Naive thymus-derived CD4-positive, alpha-beta T cell (primary cell): ENCODE measurements at regions not wholly inside any gene's neighbourhood (a gene's known extent, or its start where the extent isn't known, plus 50 kb on each side); places are given as distances from the start of the nearest gene placed in this dataset.

Experiments
- ATAC-seq: fragments of 150-1000 bp; cut with Tn5 transposase; 2 replicates; pipeline ENCODE4 v1.10.0; 2021; ENCODE audit warnings: mild to moderate bottlenecking, moderate library complexity
- CTCF ChIA-PET: fragments of 350-600 bp; sonication (Branson Sonifier 250); formaldehyde crosslinking; loops from one replicate; lab custom pipeline; 2021; ENCODE audit warnings: antibody characterized with exemption; lab: Charles Lee
- POLR2A ChIA-PET: fragments of 350-600 bp; sonication (Branson Sonifier 250); formaldehyde crosslinking; loops from one replicate; lab custom pipeline; 2021; ENCODE audit warnings: antibody characterized with exemption, inconsistent platforms; lab: Charles Lee
- DNase-seq, 9 donors: peaks; one replicate each; pipeline versions ENCODE4 v3.0.0 to v3.0.0-alpha.2; 2020 to 2022; ENCODE audit warnings: mixed read lengths in 1 of 9
- H3K27ac ChIP-seq: one replicate; pipeline ENCODE4 v1.7.0; 2013; ENCODE audit warnings: mild to moderate bottlenecking, low read depth, low read length, moderate library complexity
- H3K27me3 ChIP-seq, 2 donors: one replicate each; pipeline ENCODE4 v1.7.0; 2013; ENCODE audit warnings: low read length in 2 of 2, mild to moderate bottlenecking in 2 of 2, moderate library complexity in 2 of 2; ENCODE audit not compliant: control insufficient read depth in 2 of 2, insufficient read depth in 2 of 2
- H3K36me3 ChIP-seq, 3 experiments: 1 replicate in 2 of 3; 2 replicates in 1 of 3; pipeline ENCODE4 v1.7.0; 2013; ENCODE audit warnings: low read length in 3 of 3, mild to moderate bottlenecking in 3 of 3, moderate library complexity in 1 of 3; ENCODE audit not compliant: insufficient read depth in 3 of 3, control insufficient read depth in 2 of 3
- H3K4me1 ChIP-seq, 2 donors: one replicate each; pipeline ENCODE4 v1.7.0; 2013; ENCODE audit warnings: low read length in 2 of 2, mild to moderate bottlenecking in 2 of 2, moderate library complexity in 1 of 2; ENCODE audit not compliant: control insufficient read depth in 2 of 2, insufficient read depth in 2 of 2
- H3K4me3 ChIP-seq: 2 replicates; pipeline ENCODE4 v1.7.0; 2013; ENCODE audit warnings: mild to moderate bottlenecking, low read length
- H3K9me3 ChIP-seq, 3 experiments: 1 replicate in 2 of 3; 2 replicates in 1 of 3; pipeline ENCODE4 v1.7.0; 2013; ENCODE audit warnings: low read length in 3 of 3; ENCODE audit not compliant: control insufficient read depth in 2 of 3
- H3K27ac Mint-ChIP-seq, 9 donors: one replicate each; pipeline ENCODE4 v1.8.0; 2020 to 2022; ENCODE audit warnings: mixed read lengths in 9 of 9, mild to moderate bottlenecking in 8 of 9, moderate library complexity in 5 of 9, inconsistent platforms in 2 of 9
- H3K27me3 Mint-ChIP-seq, 5 donors: one replicate each; pipeline ENCODE4 v1.8.0; 2021 to 2022; ENCODE audit warnings: mixed read lengths in 5 of 5, mild to moderate bottlenecking in 1 of 5
- H3K36me3 Mint-ChIP-seq, 5 donors: one replicate each; pipeline ENCODE4 v1.8.0; 2020 to 2022; ENCODE audit warnings: mixed read lengths in 5 of 5, mild to moderate bottlenecking in 3 of 5, inconsistent platforms in 1 of 5
- H3K4me1 Mint-ChIP-seq, 7 donors: one replicate each; pipeline ENCODE4 v1.8.0; 2020 to 2022; ENCODE audit warnings: mixed read lengths in 7 of 7, mild to moderate bottlenecking in 3 of 7, inconsistent platforms in 1 of 7
- H3K4me3 Mint-ChIP-seq, 10 donors: one replicate each; pipeline ENCODE4 v1.8.0; 2020 to 2022; ENCODE audit warnings: mild to moderate bottlenecking in 10 of 10, mixed read lengths in 10 of 10, moderate library complexity in 6 of 10, inconsistent platforms in 2 of 10
- H3K9me3 Mint-ChIP-seq, 11 donors: one replicate each; pipeline ENCODE4 v1.8.0; 2020 to 2022; ENCODE audit warnings: mixed read lengths in 11 of 11, mild to moderate bottlenecking in 4 of 11, inconsistent platforms in 1 of 11, moderate library complexity in 1 of 11
- intact Hi-C, 2 donors: fragments of 100-400 bp; cut with micrococcal nuclease; formaldehyde crosslinking; loops; one replicate each; pipeline ENCODE4 v1.15.1; 2023

DNA sequence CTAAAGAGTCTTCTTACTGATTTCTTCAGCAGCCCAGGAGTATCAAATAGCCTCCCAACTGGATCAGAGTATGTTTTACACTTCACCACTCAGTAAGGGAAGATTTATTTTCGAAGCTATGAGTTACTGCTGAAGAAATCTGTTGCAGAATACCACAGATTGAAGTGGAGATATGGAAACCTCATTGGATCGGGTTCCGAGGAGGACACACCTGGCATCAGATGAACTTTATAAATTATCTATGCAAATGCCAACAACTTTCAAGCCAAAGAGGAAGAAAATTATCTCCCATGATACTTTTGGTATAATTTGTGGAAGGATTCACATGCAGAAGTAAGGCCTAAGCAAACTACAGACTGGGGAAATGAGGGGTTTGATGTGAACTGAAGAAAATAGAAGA is 515.9 kb upstream of the NDST4 start:
- Histone ChIP-seq H3K4me1 (no peaks in the 10 kb centered on the region), H3K36me3 (no peaks in the 10 kb centered on the region), H3K27ac (no peak overlapping the region), H3K4me3 (no peak overlapping the region), H3K9me3 (no peaks in the 10 kb centered on the region), H3K27me3 (no peaks in the 10 kb centered on the region)
- H3K27me3 Mint-ChIP-seq = no peaks in the 10 kb centered on the region
- peaks cover 0 to under 1% (median 0%) of the 10 kb centered on the region in 11 donors for H3K9me3 Mint-ChIP-seq
- intact Hi-C loops = no loop called here
- H3K36me3 Mint-ChIP-seq = no peaks in the 10 kb centered on the region
- ATAC-seq = no peak
- peaks cover 0 to 1% (median 0%) of the 10 kb centered on the region in 7 donors for H3K4me1 Mint-ChIP-seq
- no peak overlapping the region for H3K4me3 Mint-ChIP-seq
- no peak overlapping the region for H3K27ac Mint-ChIP-seq
- POLR2A ChIA-PET = no interaction called here
- CTCF ChIA-PET = no interaction called here
- no peak for DNase-seq

DNA sequence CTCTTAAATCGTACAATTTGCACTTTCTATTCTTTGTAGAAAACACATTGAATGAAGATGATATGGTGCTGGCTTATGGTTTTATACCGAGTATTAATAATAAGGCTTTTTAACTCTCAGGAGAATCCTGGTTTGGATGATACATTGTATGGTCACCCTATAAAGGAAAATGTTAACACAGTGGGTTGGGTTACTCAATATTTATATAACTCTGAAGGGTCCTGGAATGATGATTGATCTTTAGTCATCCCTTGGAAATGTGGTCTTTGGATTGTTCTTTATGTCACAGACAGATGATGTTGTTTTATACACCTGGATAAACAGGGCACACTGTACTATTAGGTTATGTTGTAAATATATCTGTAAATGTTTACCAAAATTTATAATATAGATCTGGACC is 496.2 kb upstream of the NDST4 start:
- no peak overlapping the region for H3K27ac Mint-ChIP-seq
- no peak for DNase-seq

DNA sequence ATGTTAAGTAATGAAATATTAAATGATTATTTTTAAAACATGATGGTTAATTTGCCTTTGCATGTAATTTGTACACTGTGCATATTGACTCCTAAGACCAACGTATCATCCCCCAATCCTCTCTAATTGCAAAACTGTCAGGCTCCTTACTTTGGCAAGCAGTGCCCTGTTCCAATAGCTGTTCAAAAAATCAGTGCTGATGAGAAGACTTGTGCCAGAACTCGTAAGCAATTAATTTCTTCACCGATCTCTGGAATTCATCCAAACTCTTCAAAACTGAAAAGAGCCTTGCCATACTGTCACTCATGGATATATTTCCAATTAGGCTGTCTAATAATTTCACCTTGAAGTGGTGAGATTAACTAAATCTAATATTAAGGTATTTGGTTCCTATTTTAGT is 493.9 kb upstream of the NDST4 start:
- DNase-seq (no peak), ATAC-seq (no peak)
- Mint-ChIP-seq H3K27me3 (no peaks in the 10 kb centered on the region), H3K9me3 (peaks cover 0 to 4% (median 0%) of the 10 kb centered on the region in 11 donors), H3K27ac (no peak overlapping the region), H3K36me3 (no peaks in the 10 kb centered on the region), H3K4me1 (no peaks in the 10 kb centered on the region), H3K4me3 (no peak overlapping the region)
- ChIA-PET CTCF (no interaction called here), POLR2A (no interaction called here)
- no peaks in the 10 kb centered on the region for H3K27me3 ChIP-seq
- no peaks in the 10 kb centered on the region for H3K4me1 ChIP-seq
- H3K27ac ChIP-seq = no peak overlapping the region
- H3K9me3 ChIP-seq = no peaks in the 10 kb centered on the region
- H3K36me3 ChIP-seq = no peaks in the 10 kb centered on the region
- intact Hi-C loops = no loop called here
- no peak overlapping the region for H3K4me3 ChIP-seq

More for the DNA sequence above, 496.2 kb upstream of the NDST4 start:
- no peak overlapping the region for H3K4me3 Mint-ChIP-seq
- peaks cover 0 to 2% (median 0%) of the 10 kb centered on the region in 11 donors for H3K9me3 Mint-ChIP-seq
- no peak overlapping the region for H3K4me3 ChIP-seq
- no peak for ATAC-seq
- no peaks in the 10 kb centered on the region for H3K36me3 Mint-ChIP-seq
- no peaks in the 10 kb centered on the region for H3K36me3 ChIP-seq
- POLR2A ChIA-PET = no interaction called here
- no peak overlapping the region for H3K27ac ChIP-seq
- CTCF ChIA-PET = no interaction called here
- no peaks in the 10 kb centered on the region for H3K4me1 Mint-ChIP-seq
- H3K4me1 ChIP-seq = no peaks in the 10 kb centered on the region
- no peaks in the 10 kb centered on the region for H3K27me3 Mint-ChIP-seq
- no peaks in the 10 kb centered on the region for H3K9me3 ChIP-seq
- H3K27me3 ChIP-seq = no peaks in the 10 kb centered on the region
- intact Hi-C loops = no loop called here

DNA sequence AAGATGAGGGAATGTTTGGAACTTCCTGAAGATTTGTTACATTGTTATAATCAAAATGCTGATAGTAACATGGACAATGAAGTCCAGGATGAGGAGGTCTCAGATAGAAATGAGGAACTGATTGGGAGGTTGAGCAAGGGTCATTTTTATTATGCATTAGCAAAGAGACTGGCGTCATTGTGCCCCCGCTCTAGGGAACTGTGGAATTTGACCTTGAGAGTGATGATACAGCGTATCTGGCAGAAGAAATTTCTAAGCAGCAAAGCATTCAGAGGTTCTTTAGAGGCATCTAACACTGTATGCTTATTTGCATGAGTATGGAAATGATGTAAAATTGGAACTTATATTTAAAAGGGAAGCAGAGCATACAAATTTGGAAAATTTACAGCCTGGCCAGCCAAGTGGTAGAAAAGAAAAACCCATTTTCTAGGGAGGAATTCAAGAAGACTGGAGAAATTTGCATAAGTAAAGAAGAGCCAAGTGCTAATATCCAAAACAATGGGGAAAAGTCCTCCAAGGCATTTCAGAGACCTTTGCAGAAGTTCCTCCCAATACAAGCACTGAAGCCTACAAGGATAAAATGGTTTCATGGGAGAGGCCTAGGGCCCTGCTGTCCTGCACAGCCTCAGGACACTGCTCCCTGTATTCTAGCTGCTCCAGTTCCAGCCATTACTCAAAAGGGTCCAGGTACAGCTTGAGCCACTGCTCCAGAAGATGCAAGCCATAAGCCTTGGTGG is 483.0 kb upstream of the NDST4 start:
- H3K9me3 ChIP-seq = no peaks in the 10 kb centered on the region
- Mint-ChIP-seq H3K27me3 (no peaks in the 10 kb centered on the region), H3K4me1 (no peaks in the 10 kb centered on the region), H3K4me3 (no peak overlapping the region), H3K9me3 (peaks cover 0 to 15% (median 4%) of the 10 kb centered on the region in 11 donors), H3K36me3 (no peaks in the 10 kb centered on the region), H3K27ac (no peak overlapping the region)
- DNase-seq = no peak
- H3K36me3 ChIP-seq = no peaks in the 10 kb centered on the region
- H3K4me3 ChIP-seq = no peak overlapping the region
- intact Hi-C loops = no loop called here
- CTCF ChIA-PET = no interaction called here
- H3K27ac ChIP-seq = no peak overlapping the region
- H3K4me1 ChIP-seq = no peaks in the 10 kb centered on the region
- no peak for ATAC-seq
- POLR2A ChIA-PET = no interaction called here
- H3K27me3 ChIP-seq = no peaks in the 10 kb centered on the region

DNA sequence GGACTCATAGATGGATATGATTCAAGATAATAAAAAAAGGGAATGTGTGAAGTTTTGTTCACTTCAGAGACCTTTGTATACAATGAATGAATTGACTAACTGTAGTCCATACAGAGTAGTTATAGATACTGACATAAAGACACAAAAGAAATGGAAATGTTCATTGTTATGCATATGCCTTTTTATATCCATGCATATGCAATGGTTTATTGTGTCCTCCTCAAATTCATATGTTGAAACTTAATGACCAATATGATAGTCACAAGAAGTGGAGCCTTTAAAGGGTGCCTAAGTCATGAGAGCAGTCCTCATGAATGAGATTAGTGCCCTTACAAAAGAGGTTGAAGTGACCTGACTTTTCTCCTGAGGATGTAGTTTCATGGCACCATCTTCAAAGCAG is 467.5 kb upstream of the NDST4 start:
- ATAC-seq (no peak), DNase-seq (no peak)
- no peak overlapping the region for H3K27ac ChIP-seq
- no peaks in the 10 kb centered on the region for H3K9me3 ChIP-seq
- no peaks in the 10 kb centered on the region for H3K4me1 Mint-ChIP-seq
- ChIA-PET CTCF (no interaction called here), POLR2A (no interaction called here)
- H3K4me3 ChIP-seq = no peak overlapping the region
- H3K27me3 Mint-ChIP-seq = no peaks in the 10 kb centered on the region
- H3K9me3 Mint-ChIP-seq = peaks cover 0 to 8% (median 0%) of the 10 kb centered on the region in 11 donors
- intact Hi-C loops = no loop called here
- no peaks in the 10 kb centered on the region for H3K4me1 ChIP-seq
- H3K27me3 ChIP-seq = no peaks in the 10 kb centered on the region
- H3K27ac Mint-ChIP-seq = no peak overlapping the region
- no peaks in the 10 kb centered on the region for H3K36me3 ChIP-seq
- H3K4me3 Mint-ChIP-seq = no peak overlapping the region
- H3K36me3 Mint-ChIP-seq = no peaks in the 10 kb centered on the region

DNA sequence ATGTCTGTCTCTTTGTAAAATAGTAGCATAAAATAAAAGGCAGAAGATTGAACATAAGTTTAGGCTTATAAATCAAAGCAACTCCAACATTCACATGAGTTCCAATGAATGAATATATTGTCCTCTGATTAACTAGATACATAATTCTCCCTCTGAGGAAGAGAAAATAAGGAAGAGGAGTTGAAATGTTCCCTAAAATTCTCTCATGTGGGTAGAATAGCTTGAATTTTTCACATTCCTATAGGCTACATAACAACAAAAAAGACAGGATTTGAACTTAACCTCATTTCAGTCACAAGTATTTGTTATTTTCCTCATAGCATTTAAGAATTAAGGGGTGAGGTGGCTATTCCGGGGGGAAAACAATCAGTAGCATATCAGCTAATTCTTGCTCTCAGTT is 462.4 kb upstream of the NDST4 start:
- DNase-seq (no peak), ATAC-seq (no peak)
- H3K27ac ChIP-seq = no peak overlapping the region
- ChIA-PET POLR2A (no interaction called here), CTCF (no interaction called here)
- no peaks in the 10 kb centered on the region for H3K36me3 Mint-ChIP-seq
- H3K4me1 Mint-ChIP-seq = no peaks in the 10 kb centered on the region
- intact Hi-C loops = no loop called here
- H3K27me3 ChIP-seq = no peaks in the 10 kb centered on the region
- no peaks in the 10 kb centered on the region for H3K27me3 Mint-ChIP-seq
- no peaks in the 10 kb centered on the region for H3K4me1 ChIP-seq
- H3K36me3 ChIP-seq = no peaks in the 10 kb centered on the region
- H3K9me3 ChIP-seq = no peaks in the 10 kb centered on the region
- H3K9me3 Mint-ChIP-seq = peaks cover 0 to 23% (median 8%) of the 10 kb centered on the region in 11 donors
- no peak overlapping the region for H3K4me3 ChIP-seq
- H3K4me3 Mint-ChIP-seq = no peak overlapping the region
- H3K27ac Mint-ChIP-seq = no peak overlapping the region

DNA sequence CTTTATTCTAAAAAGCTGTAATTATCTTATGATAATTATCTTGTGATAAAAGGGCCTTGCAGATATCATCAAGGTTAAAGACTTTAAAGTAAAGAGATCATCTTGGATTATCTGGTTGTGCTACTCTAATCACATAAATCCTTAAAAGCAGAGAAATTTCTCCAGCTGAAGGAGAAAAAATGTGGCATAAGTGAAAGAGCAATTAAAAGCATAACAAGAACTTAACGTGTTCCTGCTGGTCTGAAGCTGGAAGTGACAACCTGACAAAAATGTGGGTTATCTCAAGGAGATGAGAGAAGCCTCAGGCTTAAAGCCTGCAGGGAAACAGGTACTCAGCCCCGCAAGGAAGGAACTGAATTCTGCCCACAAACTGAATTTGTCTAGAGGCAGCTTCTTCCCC is 449.1 kb upstream of the NDST4 start:
- ATAC-seq = no peak
- Mint-ChIP-seq H3K9me3 (peaks cover 0 to 10% (median 0%) of the 10 kb centered on the region in 11 donors), H3K4me3 (no peak overlapping the region), H3K27ac (no peak overlapping the region), H3K36me3 (no peaks in the 10 kb centered on the region), H3K4me1 (no peaks in the 10 kb centered on the region), H3K27me3 (no peaks in the 10 kb centered on the region)
- no peak for DNase-seq
- H3K4me3 ChIP-seq = no peak overlapping the region
- H3K27ac ChIP-seq = no peak overlapping the region
- CTCF ChIA-PET = no interaction called here
- intact Hi-C loops = no loop called here
- no peaks in the 10 kb centered on the region for H3K27me3 ChIP-seq
- no peaks in the 10 kb centered on the region for H3K9me3 ChIP-seq
- H3K4me1 ChIP-seq = no peaks in the 10 kb centered on the region
- POLR2A ChIA-PET = no interaction called here
- H3K36me3 ChIP-seq = no peaks in the 10 kb centered on the region
